Testis (tissue), 2 donors: ENCODE measurements at regions not wholly inside any gene's neighbourhood (a gene's known extent, or its start where the extent isn't known, plus 50 kb on each side); places are given as distances from the start of the nearest gene placed in this dataset.

Experiments
- DNase-seq: peaks from one replicate; pipeline ENCODE4 v3.0.0-alpha.2; 2019
- H3K27ac ChIP-seq, 2 donors: fragments of 200-600 bp; sonication (generic); one replicate each; pipeline ENCODE4 v1.5.1; 2019
- H3K27me3 ChIP-seq: fragments of 200-600 bp; sonication (generic); one replicate; pipeline ENCODE4 v1.5.1; 2019
- H3K36me3 ChIP-seq: fragments of 200-600 bp; sonication (generic); one replicate; pipeline ENCODE4 v1.5.1; 2017; ENCODE audit warnings: low read depth; ENCODE audit errors: missing control alignments
- H3K4me1 ChIP-seq: fragments of 200-600 bp; sonication (generic); one replicate; pipeline ENCODE4 v1.5.1; 2019
- H3K4me3 ChIP-seq, 2 donors: fragments of 200-600 bp; sonication (generic); one replicate each; pipeline ENCODE4 v1.5.1; 2017 to 2019
- H3K9me3 ChIP-seq: fragments of 200-600 bp; sonication (generic); one replicate; pipeline ENCODE4 v1.5.1; 2017
- CTCF ChIP-seq, 3 experiments: fragments of 450-650 bp in 2 of 3; fragments of 200-600 bp in 1 of 3; sonication (generic) in 1 of 3; IDR thresholded peaks; one replicate each; pipeline ENCODE4 v1.5.1; 2016 to 2019; ENCODE audit warnings: antibody characterized with exemption in 3 of 3, mild to moderate bottlenecking in 2 of 3, moderate library complexity in 1 of 3
- POLR2A ChIP-seq: fragments of 450-650 bp; IDR thresholded peaks from one replicate; pipeline ENCODE4 v1.6.1; 2017; ENCODE audit warnings: antibody characterized with exemption, mild to moderate bottlenecking, moderate library complexity
- WGBS, 2 donors: methylation state at CpG; one replicate each; pipeline ENCODE4 v1.1.5; 2018; 5-methylcytosine and 5-hydroxymethylcytosine counted together
- intact Hi-C: fragments of 100-400 bp; cut with DNase I; formaldehyde crosslinking; loops from one replicate; pipeline ENCODE4 v1.15.1; 2023; ENCODE audit warnings: low total_unique reads

- intact Hi-C loops: no loop called here
- Histone ChIP-seq H3K9me3 (no peaks in the 10 kb centered on the region), H3K4me3 (no peak overlapping the region), H3K27me3 (no peaks in the 10 kb centered on the region), H3K27ac (no peak overlapping the region), H3K4me1 (no peaks in the 10 kb centered on the region), H3K36me3 (no peaks in the 10 kb centered on the region)
- 52 to 76% methylated on average over 1 of the region's 1 CpG for WGBS, 2 donors
- TF ChIP-seq CTCF (IDR thresholded peaks at IDR 0.05): no peak
- TF ChIP-seq POLR2A: no peak
- DNase-seq: no peak
Observed at GRCh38 chr13:90956031-90956430, 391.5 kb upstream of the MIR17HG start.

- no peak overlapping the region for H3K4me3 ChIP-seq
- no peak overlapping the region for H3K27ac ChIP-seq
- TF ChIP-seq POLR2A (no peak), CTCF (IDR thresholded peaks at IDR 0.05) (no peak)
- no peaks in the 10 kb centered on the region for H3K9me3 ChIP-seq
- DNase-seq: no peak
- H3K4me1 ChIP-seq: no peaks in the 10 kb centered on the region
- intact Hi-C loops: no loop called here
- H3K36me3 ChIP-seq: no peaks in the 10 kb centered on the region
- 81 to 91% methylated on average over 2 of the region's 2 CpGs for WGBS, 2 donors
- no peaks in the 10 kb centered on the region for H3K27me3 ChIP-seq
Observed at GRCh38 chr13:90958866-90959265, 388.6 kb upstream of the MIR17HG start.

GRCh38 chr13:90968166-90968904, 379.2 kb upstream of the MIR17HG start:
- intact Hi-C loops: no loop called here
- no peaks in the 10 kb centered on the region for H3K27me3 ChIP-seq
- 35 to 64% methylated on average over 2 of the region's 2 CpGs for WGBS, 2 donors
- H3K27ac ChIP-seq: no peak overlapping the region
- H3K4me3 ChIP-seq: no peak overlapping the region
- DNase-seq: peak; percentile 19
- H3K9me3 ChIP-seq: no peaks in the 10 kb centered on the region
- TF ChIP-seq POLR2A (no peak), CTCF (IDR thresholded peaks at IDR 0.05) (no peak)
- no peaks in the 10 kb centered on the region for H3K4me1 ChIP-seq
- no peaks in the 10 kb centered on the region for H3K36me3 ChIP-seq

- Histone ChIP-seq H3K36me3 (no peaks in the 10 kb centered on the region), H3K4me3 (no peak overlapping the region), H3K27me3 (no peaks in the 10 kb centered on the region), H3K4me1 (no peaks in the 10 kb centered on the region), H3K9me3 (no peaks in the 10 kb centered on the region), H3K27ac (no peak overlapping the region)
- WGBS, 2 donors: 28 to 48% methylated on average over 3 of the region's 3 CpGs
- TF ChIP-seq CTCF (IDR thresholded peaks at IDR 0.05) (no peak), POLR2A (no peak)
- DNase-seq: no peak
- intact Hi-C loops: no loop called here
Observed at GRCh38 chr13:90974249-90974975, 373.1 kb upstream of the MIR17HG start.
